Liver (tissue), 8 donors: ENCODE measurements at regions not wholly inside any gene's neighbourhood (a gene's known extent, or its start where the extent isn't known, plus 50 kb on each side); places are given as distances from the start of the nearest gene placed in this dataset.

ENCODE experiments used
- DNase-seq: peaks from one replicate; pipeline ENCODE4 v3.0.0-alpha.2; 2017; ENCODE audit warnings: low spot score
- H3K27ac ChIP-seq, 2 donors: one replicate each; pipeline ENCODE4 v1.7.0; 2013; ENCODE audit warnings: inconsistent platforms in 2 of 2, low read length in 2 of 2, control low read depth in 1 of 2, low read depth in 1 of 2, mild to moderate bottlenecking in 1 of 2
- H3K27me3 ChIP-seq, 4 donors: one replicate each; pipeline versions ENCODE4 v1.6.1 to v1.7.0; 2013; ENCODE audit warnings: low read length in 3 of 4, inconsistent platforms in 1 of 4, mild to moderate bottlenecking in 1 of 4, moderate library complexity in 1 of 4; ENCODE audit not compliant: control insufficient read depth in 4 of 4, insufficient read depth in 4 of 4
- H3K36me3 ChIP-seq, 4 donors: one replicate each; pipeline versions ENCODE4 v1.6.1 to v1.7.0; 2013; ENCODE audit warnings: low read length in 3 of 4, mild to moderate bottlenecking in 3 of 4, low read depth in 1 of 4, moderate library complexity in 1 of 4; ENCODE audit not compliant: control insufficient read depth in 4 of 4, insufficient read depth in 3 of 4
- H3K4me1 ChIP-seq, 4 donors: one replicate each; pipeline versions ENCODE4 v1.6.1 to v1.7.0; 2013; ENCODE audit warnings: low read length in 3 of 4, mild to moderate bottlenecking in 3 of 4, moderate library complexity in 1 of 4; ENCODE audit not compliant: control insufficient read depth in 4 of 4, insufficient read depth in 4 of 4
- H3K4me3 ChIP-seq, 3 donors: one replicate each; pipeline versions ENCODE4 v1.6.1 to v1.7.0; 2013; ENCODE audit warnings: low read length in 3 of 3, control low read depth in 1 of 3, low read depth in 1 of 3, mild to moderate bottlenecking in 1 of 3
- H3K9ac ChIP-seq, 2 donors: one replicate each; pipeline ENCODE4 v1.7.0; 2013; ENCODE audit warnings: low read length in 2 of 2, mild to moderate bottlenecking in 2 of 2, moderate library complexity in 2 of 2, control low read depth in 1 of 2, low read depth in 1 of 2
- H3K9me3 ChIP-seq, 4 donors: one replicate each; pipeline versions ENCODE4 v1.6.1 to v1.7.0; 2013; ENCODE audit warnings: low read length in 3 of 4; ENCODE audit not compliant: control insufficient read depth in 4 of 4
- ATF3 ChIP-seq: IDR thresholded peaks from 2 replicates; pipeline ENCODE4 v1.6.1; 2016; ENCODE audit warnings: antibody characterized with exemption
- CTCF ChIP-seq: fragments of 150-350 bp; IDR thresholded peaks from 2 replicates; pipeline ENCODE4 v1.5.1; 2017; ENCODE audit warnings: improper control_type of control experiment, low read depth, low read length; ENCODE audit not compliant: missing input control
- EGR1 ChIP-seq, 2 donors: IDR thresholded peaks; 2 replicates each; pipeline ENCODE4 v1.6.1; 2016 to 2018; ENCODE audit warnings: antibody characterized with exemption in 2 of 2, low read depth in 2 of 2
- FOXA1 ChIP-seq: IDR thresholded peaks from 2 replicates; pipeline ENCODE4 v1.6.1; 2016; ENCODE audit warnings: antibody characterized with exemption
- FOXA2 ChIP-seq: IDR thresholded peaks from 2 replicates; pipeline ENCODE4 v1.6.1; 2016; ENCODE audit warnings: antibody characterized with exemption
- GABPA ChIP-seq, 2 donors: IDR thresholded peaks in 1 of 2; conservative IDR thresholded peaks in 1 of 2; 2 replicates each; pipeline ENCODE4 v1.6.1; 2016; ENCODE audit warnings: antibody characterized with exemption in 2 of 2, mild to moderate bottlenecking in 1 of 2, moderate library complexity in 1 of 2
- HNF4A ChIP-seq, 2 donors: conservative IDR thresholded peaks; 2 replicates each; pipeline ENCODE4 v1.6.1; 2016; ENCODE audit warnings: antibody characterized with exemption in 2 of 2, mild to moderate bottlenecking in 2 of 2
- HNF4G ChIP-seq: IDR thresholded peaks from 2 replicates; pipeline ENCODE4 v1.6.1; 2016; ENCODE audit warnings: antibody characterized with exemption
- JUND ChIP-seq, 2 donors: IDR thresholded peaks; 2 replicates each; pipeline ENCODE4 v1.6.1; 2016; ENCODE audit warnings: antibody characterized with exemption in 2 of 2
- RAD21 ChIP-seq, 2 donors: IDR thresholded peaks; 2 replicates each; pipeline ENCODE4 v1.6.1; 2016; ENCODE audit warnings: antibody characterized with exemption in 2 of 2, mild to moderate bottlenecking in 2 of 2
- REST ChIP-seq: IDR thresholded peaks from 2 replicates; pipeline ENCODE4 v1.6.1; 2016; ENCODE audit warnings: antibody characterized with exemption, mild to moderate bottlenecking
- RXRA ChIP-seq, 2 donors: IDR thresholded peaks; 2 replicates each; pipeline ENCODE4 v1.6.1; 2017 to 2018; ENCODE audit warnings: antibody characterized with exemption in 2 of 2, mild to moderate bottlenecking in 1 of 2
- YY1 ChIP-seq: IDR thresholded peaks from 2 replicates; pipeline ENCODE4 v1.6.1; 2016; ENCODE audit warnings: antibody characterized with exemption, mild to moderate bottlenecking
- ZBTB33 ChIP-seq: IDR thresholded peaks from 2 replicates; pipeline ENCODE4 v1.6.1; 2016; ENCODE audit warnings: antibody characterized with exemption
- WGBS: extraction: QIAGEN DNeasy Blood & Tissue Kit; methylation state at CpG from one replicate; pipeline ENCODE4 v1.1.7; 2013; 5-methylcytosine and 5-hydroxymethylcytosine counted together
- donor health status: healthy.
- donor health status: healthy.
- donor health status: healthy.
- donor health status: healthy.
- donor health status: healthy.

- TF ChIP-seq YY1 (no peak), ZBTB33 (no peak), RXRA (IDR thresholded peaks at IDR 0.05) (no peak), ATF3 (no peak), FOXA1 (no peak), EGR1 (IDR thresholded peaks at IDR 0.05; ENCODE audit: low read depth in 2 of 2) (no peak), HNF4A (conservative IDR thresholded peaks at IDR 0.05) (no peak), GABPA (IDR thresholded peaks at IDR 0.05 in 1 of 2, conservative IDR thresholded peaks at IDR 0.05 in 1 of 2) (no peak), JUND (IDR thresholded peaks at IDR 0.05) (no peak)
- H3K4me3 ChIP-seq: no peak overlapping the region
- 75% methylated on average over 1 of the region's 1 CpG for WGBS
These were observed 269.0 kb downstream of the NSUN3 start for GRCh38 chr3:94331831-94332230.

GRCh38 chr3:94336046-94336753, 273.3 kb downstream of the NSUN3 start:
- Histone ChIP-seq H3K27me3 (no peaks in the 10 kb centered on the region), H3K9ac (peak overlapping the region in 1 of 2 donors; percentile 53), H3K4me3 (no peak overlapping the region), H3K9me3 (no peaks in the 10 kb centered on the region), H3K27ac (no peak overlapping the region), H3K4me1 (no peaks in the 10 kb centered on the region), H3K36me3 (no peaks in the 10 kb centered on the region)
- DNase-seq: no peak
- no peak for TF ChIP-seq GABPA (IDR thresholded peaks at IDR 0.05 in 1 of 2, conservative IDR thresholded peaks at IDR 0.05 in 1 of 2)
- no peak for TF ChIP-seq ATF3
- TF ChIP-seq CTCF: peak; percentile 58
- TF ChIP-seq RAD21 (IDR thresholded peaks at IDR 0.05): peak; percentile 88 to 91
- WGBS: 47% methylated on average over 4 of the region's 4 CpGs

More at GRCh38 chr3:94331831-94332230, 269.0 kb downstream of the NSUN3 start:
- H3K9ac ChIP-seq: no peak overlapping the region
- H3K9me3 ChIP-seq: no peaks in the 10 kb centered on the region
- H3K36me3 ChIP-seq: no peaks in the 10 kb centered on the region
- no peak overlapping the region for H3K27ac ChIP-seq
- DNase-seq: no peak
- H3K4me1 ChIP-seq: no peaks in the 10 kb centered on the region
- H3K27me3 ChIP-seq: no peaks in the 10 kb centered on the region

DNA sequence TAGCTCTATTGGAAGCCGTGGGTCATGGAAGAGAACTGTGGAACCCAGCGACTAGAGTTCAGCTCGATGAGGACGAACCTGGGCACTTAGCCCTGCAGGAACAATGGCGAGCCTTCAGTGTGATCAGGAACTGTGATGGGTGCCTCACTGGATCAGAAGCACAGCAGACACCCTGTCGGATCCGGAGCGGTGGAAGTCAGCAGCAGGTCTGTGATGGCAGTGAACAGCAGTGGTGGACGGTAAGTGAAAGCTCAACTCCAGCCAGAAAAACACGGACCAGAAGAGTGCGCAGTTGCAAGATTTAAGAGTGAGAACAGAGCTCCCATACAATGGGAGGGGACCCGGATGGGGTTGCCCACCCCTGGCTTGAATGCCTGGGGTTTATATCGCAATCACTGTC, 282.2 kb downstream of the NSUN3 start:
- 92% methylated on average over 13 of the region's 13 CpGs for WGBS
- H3K27me3 ChIP-seq: peaks cover 0 to 2% (median 0%) of the 10 kb centered on the region in 4 donors
- no peaks in the 10 kb centered on the region for H3K4me1 ChIP-seq
- no peak overlapping the region for H3K27ac ChIP-seq
- H3K36me3 ChIP-seq: no peaks in the 10 kb centered on the region
- DNase-seq: no peak
- no peak overlapping the region for H3K4me3 ChIP-seq
- no peak overlapping the region for H3K9ac ChIP-seq
- no peak for TF ChIP-seq HNF4G
- TF ChIP-seq FOXA1: no peak
- no peak for TF ChIP-seq CTCF
- no peak for TF ChIP-seq FOXA2
- TF ChIP-seq JUND (IDR thresholded peaks at IDR 0.05): no peak
- TF ChIP-seq REST: no peak
- peaks cover 0 to 3% (median 0%) of the 10 kb centered on the region in 4 donors for H3K9me3 ChIP-seq
